Right lobe of liver (tissue), 6 donors: ENCODE measurements at regions not wholly inside any gene's neighbourhood (a gene's known extent, or its start where the extent isn't known, plus 50 kb on each side); places are given as distances from the start of the nearest gene placed in this dataset.

ENCODE experiments used
- ATAC-seq, 4 donors: fragments of 200-7000 bp; cut with Tn5 transposase; one replicate each; pipeline ENCODE4 v1.9.1; 2020; ENCODE audit warnings: mild to moderate bottlenecking in 4 of 4, moderate library complexity in 4 of 4
- DNase-seq, 3 donors: peaks; one replicate each; pipeline ENCODE4 v3.0.0-alpha.2; 2020
- H3K27ac ChIP-seq, 3 donors: fragments of 200-600 bp; one replicate each; pipeline ENCODE4 v1.8.0; 2022
- H3K27me3 ChIP-seq, 2 donors: fragments of 200-600 bp; one replicate each; pipeline ENCODE4 v1.8.0; 2022
- H3K36me3 ChIP-seq, 4 donors: fragments of 200-600 bp; sonication (generic) in 1 of 4; one replicate each; pipeline versions ENCODE4 v1.5.1 to v1.8.0; 2017 to 2022; ENCODE audit warnings: control low read depth in 1 of 4
- H3K4me1 ChIP-seq, 4 donors: fragments of 200-600 bp; sonication (generic) in 1 of 4; one replicate each; pipeline versions ENCODE4 v1.5.1 to v1.8.0; 2017 to 2022; ENCODE audit warnings: control low read depth in 1 of 4
- H3K4me3 ChIP-seq, 3 donors: fragments of 200-600 bp; one replicate each; pipeline ENCODE4 v1.8.0; 2022
- H3K9me3 ChIP-seq, 4 donors: fragments of 200-600 bp; sonication (generic) in 1 of 4; one replicate each; pipeline versions ENCODE4 v1.5.1 to v1.8.0; 2017 to 2022; ENCODE audit warnings: control low read depth in 1 of 4
- POLR2A ChIP-seq: fragments of 450-650 bp; IDR thresholded peaks from one replicate; pipeline ENCODE4 v1.6.1; 2017; ENCODE audit warnings: antibody characterized with exemption, mild to moderate bottlenecking
- WGBS: methylation state at CpG from one replicate; pipeline ENCODE4 v1.1.6; 2018; ENCODE audit warnings: low coverage, low lambda C conversion rate; ENCODE audit not compliant: insufficient coverage; ENCODE audit errors: missing lambda C conversion rate; 5-methylcytosine and 5-hydroxymethylcytosine counted together
- intact Hi-C, 2 donors: fragments of 100-400 bp; cut with DNase I; formaldehyde crosslinking; loops; one replicate each; pipeline versions ENCODE4 v1.11.2 to v1.14.1; 2022
- TF ChIP-seq, protein P1 (sequence below), 4 donors: fragments of 200-600 bp in 3 of 4; fragments of 450-650 bp in 1 of 4; IDR thresholded peaks; one replicate each; pipeline versions ENCODE4 v1.5.1 to v1.8.0; 2016 to 2022; ENCODE audit warnings: antibody characterized with exemption in 4 of 4, mild to moderate bottlenecking in 2 of 4
- donor health status: DM: no; HTN: yes; CAD: no.
- donor health status: DM: no; HTN: no; CAD: no.
- donor health status: DM: no; HTN: no; CAD: no.
- donor health status: DM: no; HTN: yes; CAD: no.
- donor health status: DM: no; HTN: yes; CAD: no.

DNA sequence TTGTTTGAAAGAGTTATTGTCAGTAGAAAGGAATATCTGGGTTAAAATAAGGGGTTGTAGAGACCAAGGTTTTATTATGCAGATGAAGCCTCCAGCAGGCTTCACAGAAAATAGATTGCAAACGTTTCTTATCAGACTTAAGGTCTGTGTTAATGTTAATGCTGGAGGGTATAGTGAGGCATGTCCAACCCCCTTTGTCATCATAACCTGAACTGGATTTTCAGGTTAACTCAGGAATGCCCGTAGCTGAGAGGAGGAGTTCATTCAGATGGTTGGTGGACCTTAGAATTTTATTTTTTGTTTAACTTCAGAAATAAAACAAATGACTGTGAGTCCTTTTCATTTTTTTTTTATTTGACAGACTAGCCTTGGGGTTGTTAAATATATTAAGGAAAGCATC is 354.1 kb downstream of the GPM6A start:
- TF ChIP-seq, protein P1, sequence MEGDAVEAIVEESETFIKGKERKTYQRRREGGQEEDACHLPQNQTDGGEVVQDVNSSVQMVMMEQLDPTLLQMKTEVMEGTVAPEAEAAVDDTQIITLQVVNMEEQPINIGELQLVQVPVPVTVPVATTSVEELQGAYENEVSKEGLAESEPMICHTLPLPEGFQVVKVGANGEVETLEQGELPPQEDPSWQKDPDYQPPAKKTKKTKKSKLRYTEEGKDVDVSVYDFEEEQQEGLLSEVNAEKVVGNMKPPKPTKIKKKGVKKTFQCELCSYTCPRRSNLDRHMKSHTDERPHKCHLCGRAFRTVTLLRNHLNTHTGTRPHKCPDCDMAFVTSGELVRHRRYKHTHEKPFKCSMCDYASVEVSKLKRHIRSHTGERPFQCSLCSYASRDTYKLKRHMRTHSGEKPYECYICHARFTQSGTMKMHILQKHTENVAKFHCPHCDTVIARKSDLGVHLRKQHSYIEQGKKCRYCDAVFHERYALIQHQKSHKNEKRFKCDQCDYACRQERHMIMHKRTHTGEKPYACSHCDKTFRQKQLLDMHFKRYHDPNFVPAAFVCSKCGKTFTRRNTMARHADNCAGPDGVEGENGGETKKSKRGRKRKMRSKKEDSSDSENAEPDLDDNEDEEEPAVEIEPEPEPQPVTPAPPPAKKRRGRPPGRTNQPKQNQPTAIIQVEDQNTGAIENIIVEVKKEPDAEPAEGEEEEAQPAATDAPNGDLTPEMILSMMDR (IDR thresholded peaks at IDR 0.05): no peak
- TF ChIP-seq POLR2A: no peak
- 40% methylated on average over 2 of the region's 2 CpGs for WGBS
- intact Hi-C loops: no loop called here
- no peak for ATAC-seq
- Histone ChIP-seq H3K9me3 (no peaks in the 10 kb centered on the region), H3K4me3 (no peak overlapping the region), H3K27ac (no peak overlapping the region), H3K27me3 (no peaks in the 10 kb centered on the region), H3K36me3 (no peaks in the 10 kb centered on the region), H3K4me1 (no peaks in the 10 kb centered on the region)
- no peak for DNase-seq

DNA sequence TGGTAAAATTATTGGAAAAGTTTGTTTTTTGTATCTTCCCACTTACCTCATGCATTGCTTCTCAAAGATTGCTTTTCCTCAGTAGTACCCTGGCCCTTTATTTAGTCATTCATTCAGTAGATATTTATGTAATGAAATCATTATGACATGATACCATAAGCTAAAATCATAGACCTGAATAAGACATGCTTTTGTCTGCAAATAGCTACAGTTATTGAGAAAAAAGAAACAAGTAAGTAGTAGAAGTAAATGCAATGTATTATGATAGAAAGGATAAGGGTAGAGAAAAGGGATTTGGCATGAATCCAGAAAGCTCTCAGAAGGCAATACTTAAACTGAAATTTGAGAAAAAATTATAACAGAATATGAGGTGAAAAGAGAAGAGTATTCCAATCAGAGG is 352.5 kb downstream of the GPM6A start:
- TF ChIP-seq, protein P1 (IDR thresholded peaks at IDR 0.05): no peak
- no peak for TF ChIP-seq POLR2A
- DNase-seq (no peak), ATAC-seq (no peak)
- Histone ChIP-seq H3K27ac (no peak overlapping the region), H3K4me1 (no peaks in the 10 kb centered on the region), H3K27me3 (no peaks in the 10 kb centered on the region), H3K9me3 (no peaks in the 10 kb centered on the region), H3K36me3 (no peaks in the 10 kb centered on the region), H3K4me3 (no peak overlapping the region)
- intact Hi-C loops: no loop called here

DNA sequence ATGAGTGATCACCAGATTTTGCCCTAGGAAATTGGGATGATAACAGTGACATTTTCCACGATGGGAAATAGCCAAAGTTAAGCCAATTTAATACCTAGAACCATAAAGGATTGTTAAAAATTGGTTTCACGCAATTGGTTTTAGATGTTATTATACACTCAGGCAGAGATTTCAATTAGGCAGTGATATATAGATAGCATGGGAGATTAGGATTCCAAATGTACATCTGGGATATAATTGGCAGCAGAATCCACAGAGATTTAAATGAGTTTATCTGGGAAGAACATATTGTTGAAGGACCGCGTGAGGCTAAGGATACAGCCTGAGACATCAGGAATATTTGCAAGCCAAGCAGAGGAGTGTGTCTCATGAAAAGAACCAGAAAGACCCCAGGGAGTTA is 351.6 kb downstream of the GPM6A start:
- intact Hi-C loops: no loop called here
- TF ChIP-seq POLR2A: no peak
- TF ChIP-seq, protein P1 (IDR thresholded peaks at IDR 0.05): no peak
- Histone ChIP-seq H3K27ac (no peak overlapping the region), H3K4me3 (no peak overlapping the region), H3K9me3 (no peaks in the 10 kb centered on the region), H3K36me3 (no peaks in the 10 kb centered on the region), H3K4me1 (no peaks in the 10 kb centered on the region), H3K27me3 (no peaks in the 10 kb centered on the region)
- ATAC-seq (no peak), DNase-seq (no peak)
- WGBS: 64% methylated on average over 4 of the region's 4 CpGs

DNA sequence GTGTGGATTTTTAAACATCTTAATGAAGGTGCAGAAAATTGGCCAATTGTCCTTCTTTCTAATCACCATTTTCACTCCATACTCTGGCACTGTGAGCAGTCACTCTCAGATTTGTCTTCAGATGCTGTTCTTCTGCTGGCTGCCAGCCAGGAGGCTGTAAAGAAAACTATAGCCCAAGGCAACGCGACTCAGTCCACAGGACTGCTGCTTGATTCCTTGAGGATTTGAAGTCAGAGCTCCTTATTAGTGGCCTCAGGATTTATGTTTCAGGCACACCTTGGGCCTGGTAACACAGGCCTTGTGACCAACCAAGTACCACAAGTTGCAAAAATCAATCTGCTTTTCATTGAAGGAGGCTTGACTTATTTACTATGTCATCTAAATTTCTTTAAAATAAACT is 342.6 kb downstream of the GPM6A start:
- no peak for ATAC-seq
- intact Hi-C loops: no loop called here
- WGBS: 100% methylated on average over 2 of the region's 2 CpGs
- Histone ChIP-seq H3K4me1 (no peaks in the 10 kb centered on the region), H3K27me3 (no peaks in the 10 kb centered on the region), H3K4me3 (no peak overlapping the region), H3K27ac (no peak overlapping the region), H3K36me3 (no peaks in the 10 kb centered on the region), H3K9me3 (no peaks in the 10 kb centered on the region)
- TF ChIP-seq POLR2A: no peak
- TF ChIP-seq, protein P1 (IDR thresholded peaks at IDR 0.05): no peak
- no peak for DNase-seq

DNA sequence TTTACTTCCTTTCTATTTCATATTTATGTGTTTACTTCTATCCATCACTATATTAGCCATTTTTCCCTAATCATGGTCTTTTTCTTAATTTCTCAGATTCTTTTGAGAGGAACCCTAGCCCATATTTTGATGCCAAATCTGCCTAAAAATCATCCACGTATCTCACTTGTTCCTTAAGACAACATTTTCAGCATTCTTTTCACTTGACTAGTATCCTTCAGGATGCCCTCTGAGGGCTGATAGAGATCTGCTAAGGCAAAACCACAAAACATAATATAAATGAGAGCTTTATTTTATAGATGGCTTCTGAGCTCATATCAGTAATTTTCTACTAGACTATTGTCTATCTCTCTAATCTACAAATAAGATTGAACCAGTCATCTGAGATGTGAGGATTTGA is 341.9 kb downstream of the GPM6A start:
- no peak overlapping the region for H3K27ac ChIP-seq
- no peaks in the 10 kb centered on the region for H3K9me3 ChIP-seq
- no peak for TF ChIP-seq POLR2A
- TF ChIP-seq, protein P1 (IDR thresholded peaks at IDR 0.05): no peak
- no peaks in the 10 kb centered on the region for H3K27me3 ChIP-seq
- intact Hi-C loops: no loop called here
- no peaks in the 10 kb centered on the region for H3K4me1 ChIP-seq
- H3K4me3 ChIP-seq: no peak overlapping the region
- no peaks in the 10 kb centered on the region for H3K36me3 ChIP-seq
- ATAC-seq (no peak), DNase-seq (no peak)
- 44% methylated on average over 1 of the region's 1 CpG for WGBS
